ENCODE measurements at regions not wholly inside any gene's neighbourhood (a gene's known extent, or its start where the extent isn't known, plus 50 kb on each side); places are given as distances from the start of the nearest gene placed in this dataset.

- ATAC-seq: no peak
- no peak for TF ChIP-seq POU6F1 (CRISPR knock-in tag; IDR thresholded peaks at IDR 0.05; ENCODE audit: borderline replicate concordance, low read depth)
- no peak for TF ChIP-seq ARNTL (CRISPR knock-in tag; IDR thresholded peaks at IDR 0.05; ENCODE audit: borderline replicate concordance, low read depth)
- TF ChIP-seq TCF4 (CRISPR knock-in tag; IDR thresholded peaks at IDR 0.05; ENCODE audit: borderline replicate concordance): no peak
- TF ChIP-seq ZC3H10 (CRISPR knock-in tag; IDR thresholded peaks at IDR 0.05): no peak
- TF ChIP-seq ZNF70 (CRISPR knock-in tag; IDR thresholded peaks at IDR 0.05): no peak
- TF ChIP-seq, protein P1, sequence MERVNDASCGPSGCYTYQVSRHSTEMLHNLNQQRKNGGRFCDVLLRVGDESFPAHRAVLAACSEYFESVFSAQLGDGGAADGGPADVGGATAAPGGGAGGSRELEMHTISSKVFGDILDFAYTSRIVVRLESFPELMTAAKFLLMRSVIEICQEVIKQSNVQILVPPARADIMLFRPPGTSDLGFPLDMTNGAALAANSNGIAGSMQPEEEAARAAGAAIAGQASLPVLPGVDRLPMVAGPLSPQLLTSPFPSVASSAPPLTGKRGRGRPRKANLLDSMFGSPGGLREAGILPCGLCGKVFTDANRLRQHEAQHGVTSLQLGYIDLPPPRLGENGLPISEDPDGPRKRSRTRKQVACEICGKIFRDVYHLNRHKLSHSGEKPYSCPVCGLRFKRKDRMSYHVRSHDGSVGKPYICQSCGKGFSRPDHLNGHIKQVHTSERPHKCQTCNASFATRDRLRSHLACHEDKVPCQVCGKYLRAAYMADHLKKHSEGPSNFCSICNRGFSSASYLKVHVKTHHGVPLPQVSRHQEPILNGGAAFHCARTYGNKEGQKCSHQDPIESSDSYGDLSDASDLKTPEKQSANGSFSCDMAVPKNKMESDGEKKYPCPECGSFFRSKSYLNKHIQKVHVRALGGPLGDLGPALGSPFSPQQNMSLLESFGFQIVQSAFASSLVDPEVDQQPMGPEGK (CRISPR knock-in tag; IDR thresholded peaks at IDR 0.05; ENCODE audit: borderline replicate concordance): no peak
- TF ChIP-seq, protein P2, sequence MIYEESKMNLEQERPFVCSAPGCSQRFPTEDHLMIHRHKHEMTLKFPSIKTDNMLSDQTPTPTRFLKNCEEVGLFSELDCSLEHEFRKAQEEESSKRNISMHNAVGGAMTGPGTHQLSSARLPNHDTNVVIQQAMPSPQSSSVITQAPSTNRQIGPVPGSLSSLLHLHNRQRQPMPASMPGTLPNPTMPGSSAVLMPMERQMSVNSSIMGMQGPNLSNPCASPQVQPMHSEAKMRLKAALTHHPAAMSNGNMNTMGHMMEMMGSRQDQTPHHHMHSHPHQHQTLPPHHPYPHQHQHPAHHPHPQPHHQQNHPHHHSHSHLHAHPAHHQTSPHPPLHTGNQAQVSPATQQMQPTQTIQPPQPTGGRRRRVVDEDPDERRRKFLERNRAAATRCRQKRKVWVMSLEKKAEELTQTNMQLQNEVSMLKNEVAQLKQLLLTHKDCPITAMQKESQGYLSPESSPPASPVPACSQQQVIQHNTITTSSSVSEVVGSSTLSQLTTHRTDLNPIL (CRISPR knock-in tag; IDR thresholded peaks at IDR 0.05; ENCODE audit: low read depth): no peak
- TF ChIP-seq OSR1 (CRISPR knock-in tag; IDR thresholded peaks at IDR 0.05): no peak
- no peak for TF ChIP-seq ZNF565 (CRISPR knock-in tag; conservative IDR thresholded peaks at IDR 0.05; ENCODE audit: low read depth)
- no peak for TF ChIP-seq SNAI2 (CRISPR knock-in tag; IDR thresholded peaks at IDR 0.05)
- no peak for TF ChIP-seq ISL1 (CRISPR knock-in tag; IDR thresholded peaks at IDR 0.05)
- TF ChIP-seq, protein P3, sequence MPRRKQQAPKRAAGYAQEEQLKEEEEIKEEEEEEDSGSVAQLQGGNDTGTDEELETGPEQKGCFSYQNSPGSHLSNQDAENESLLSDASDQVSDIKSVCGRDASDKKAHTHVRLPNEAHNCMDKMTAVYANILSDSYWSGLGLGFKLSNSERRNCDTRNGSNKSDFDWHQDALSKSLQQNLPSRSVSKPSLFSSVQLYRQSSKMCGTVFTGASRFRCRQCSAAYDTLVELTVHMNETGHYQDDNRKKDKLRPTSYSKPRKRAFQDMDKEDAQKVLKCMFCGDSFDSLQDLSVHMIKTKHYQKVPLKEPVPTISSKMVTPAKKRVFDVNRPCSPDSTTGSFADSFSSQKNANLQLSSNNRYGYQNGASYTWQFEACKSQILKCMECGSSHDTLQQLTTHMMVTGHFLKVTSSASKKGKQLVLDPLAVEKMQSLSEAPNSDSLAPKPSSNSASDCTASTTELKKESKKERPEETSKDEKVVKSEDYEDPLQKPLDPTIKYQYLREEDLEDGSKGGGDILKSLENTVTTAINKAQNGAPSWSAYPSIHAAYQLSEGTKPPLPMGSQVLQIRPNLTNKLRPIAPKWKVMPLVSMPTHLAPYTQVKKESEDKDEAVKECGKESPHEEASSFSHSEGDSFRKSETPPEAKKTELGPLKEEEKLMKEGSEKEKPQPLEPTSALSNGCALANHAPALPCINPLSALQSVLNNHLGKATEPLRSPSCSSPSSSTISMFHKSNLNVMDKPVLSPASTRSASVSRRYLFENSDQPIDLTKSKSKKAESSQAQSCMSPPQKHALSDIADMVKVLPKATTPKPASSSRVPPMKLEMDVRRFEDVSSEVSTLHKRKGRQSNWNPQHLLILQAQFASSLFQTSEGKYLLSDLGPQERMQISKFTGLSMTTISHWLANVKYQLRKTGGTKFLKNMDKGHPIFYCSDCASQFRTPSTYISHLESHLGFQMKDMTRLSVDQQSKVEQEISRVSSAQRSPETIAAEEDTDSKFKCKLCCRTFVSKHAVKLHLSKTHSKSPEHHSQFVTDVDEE (CRISPR knock-in tag; IDR thresholded peaks at IDR 0.05): no peak
- TF ChIP-seq GLIS3 (CRISPR knock-in tag; IDR thresholded peaks at IDR 0.05): no peak
- TF ChIP-seq ZFP30 (CRISPR knock-in tag; IDR thresholded peaks at IDR 0.05): no peak
- no peak for TF ChIP-seq ZFP3 (CRISPR knock-in tag; IDR thresholded peaks at IDR 0.05)
- no peak for TF ChIP-seq PPARA (CRISPR knock-in tag; IDR thresholded peaks at IDR 0.05; ENCODE audit: borderline replicate concordance)
- TF ChIP-seq CSDC2 (CRISPR knock-in tag; IDR thresholded peaks at IDR 0.05): no peak
These were observed 192.4 kb upstream of the VEPH1 start for GRCh38 chr3:157695586-157695985.

- TF ChIP-seq, protein P3 (CRISPR knock-in tag; IDR thresholded peaks at IDR 0.05): no peak
- TF ChIP-seq BACH2 (CRISPR knock-in tag; IDR thresholded peaks at IDR 0.05; ENCODE audit: borderline replicate concordance) (no peak), ZNF70 (CRISPR knock-in tag; IDR thresholded peaks at IDR 0.05) (no peak), TCF4 (CRISPR knock-in tag; IDR thresholded peaks at IDR 0.05; ENCODE audit: borderline replicate concordance) (no peak), ZNF8 (CRISPR knock-in tag; IDR thresholded peaks at IDR 0.05) (no peak), CSDC2 (CRISPR knock-in tag; IDR thresholded peaks at IDR 0.05) (no peak), ARNTL (CRISPR knock-in tag; IDR thresholded peaks at IDR 0.05; ENCODE audit: borderline replicate concordance, low read depth) (no peak), ESRRG (CRISPR knock-in tag; IDR thresholded peaks at IDR 0.05) (no peak), PPARA (CRISPR knock-in tag; IDR thresholded peaks at IDR 0.05; ENCODE audit: borderline replicate concordance) (no peak), GLIS3 (CRISPR knock-in tag; IDR thresholded peaks at IDR 0.05) (no peak), OSR1 (CRISPR knock-in tag; IDR thresholded peaks at IDR 0.05) (no peak), ZNF565 (CRISPR knock-in tag; conservative IDR thresholded peaks at IDR 0.05; ENCODE audit: low read depth) (no peak), TOX (CRISPR knock-in tag; IDR thresholded peaks at IDR 0.05; ENCODE audit: borderline replicate concordance) (no peak)
- TF ChIP-seq, protein P2 (CRISPR knock-in tag; IDR thresholded peaks at IDR 0.05; ENCODE audit: low read depth): no peak
- TF ChIP-seq, protein P4, sequence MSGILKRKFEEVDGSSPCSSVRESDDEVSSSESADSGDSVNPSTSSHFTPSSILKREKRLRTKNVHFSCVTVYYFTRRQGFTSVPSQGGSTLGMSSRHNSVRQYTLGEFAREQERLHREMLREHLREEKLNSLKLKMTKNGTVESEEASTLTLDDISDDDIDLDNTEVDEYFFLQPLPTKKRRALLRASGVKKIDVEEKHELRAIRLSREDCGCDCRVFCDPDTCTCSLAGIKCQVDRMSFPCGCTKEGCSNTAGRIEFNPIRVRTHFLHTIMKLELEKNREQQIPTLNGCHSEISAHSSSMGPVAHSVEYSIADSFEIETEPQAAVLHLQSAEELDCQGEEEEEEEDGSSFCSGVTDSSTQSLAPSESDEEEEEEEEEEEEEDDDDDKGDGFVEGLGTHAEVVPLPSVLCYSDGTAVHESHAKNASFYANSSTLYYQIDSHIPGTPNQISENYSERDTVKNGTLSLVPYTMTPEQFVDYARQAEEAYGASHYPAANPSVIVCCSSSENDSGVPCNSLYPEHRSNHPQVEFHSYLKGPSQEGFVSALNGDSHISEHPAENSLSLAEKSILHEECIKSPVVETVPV (CRISPR knock-in tag; IDR thresholded peaks at IDR 0.05): no peak
- ATAC-seq: no peak
These were observed 191.9 kb upstream of the VEPH1 start for GRCh38 chr3:157695103-157695502.
